ENCODE measurements at regions not wholly inside any gene's neighbourhood (a gene's known extent, or its start where the extent isn't known, plus 50 kb on each side); places are given as distances from the start of the nearest gene placed in this dataset.

DNA sequence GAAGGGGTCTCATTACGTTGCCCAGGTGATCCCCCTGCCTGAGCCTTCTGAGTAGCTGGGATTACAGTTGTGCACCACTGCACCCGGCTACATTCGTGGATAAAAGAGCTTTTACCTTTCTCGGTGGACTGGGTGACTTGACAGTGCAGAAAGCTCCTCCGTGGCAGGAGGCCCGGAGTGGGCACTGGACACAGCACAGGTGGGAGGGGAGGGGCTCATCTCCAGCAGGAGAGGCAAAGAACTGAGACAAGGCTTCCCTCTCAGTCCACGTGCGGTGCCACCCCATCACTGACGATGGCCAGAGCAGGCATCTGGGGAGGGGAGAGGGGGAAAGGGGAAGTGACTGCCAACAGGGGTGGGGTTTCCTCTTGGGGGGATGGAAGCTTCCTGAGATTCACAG lies 118.4 kb downstream of the SHANK2 start:
- TF ChIP-seq, protein P1, sequence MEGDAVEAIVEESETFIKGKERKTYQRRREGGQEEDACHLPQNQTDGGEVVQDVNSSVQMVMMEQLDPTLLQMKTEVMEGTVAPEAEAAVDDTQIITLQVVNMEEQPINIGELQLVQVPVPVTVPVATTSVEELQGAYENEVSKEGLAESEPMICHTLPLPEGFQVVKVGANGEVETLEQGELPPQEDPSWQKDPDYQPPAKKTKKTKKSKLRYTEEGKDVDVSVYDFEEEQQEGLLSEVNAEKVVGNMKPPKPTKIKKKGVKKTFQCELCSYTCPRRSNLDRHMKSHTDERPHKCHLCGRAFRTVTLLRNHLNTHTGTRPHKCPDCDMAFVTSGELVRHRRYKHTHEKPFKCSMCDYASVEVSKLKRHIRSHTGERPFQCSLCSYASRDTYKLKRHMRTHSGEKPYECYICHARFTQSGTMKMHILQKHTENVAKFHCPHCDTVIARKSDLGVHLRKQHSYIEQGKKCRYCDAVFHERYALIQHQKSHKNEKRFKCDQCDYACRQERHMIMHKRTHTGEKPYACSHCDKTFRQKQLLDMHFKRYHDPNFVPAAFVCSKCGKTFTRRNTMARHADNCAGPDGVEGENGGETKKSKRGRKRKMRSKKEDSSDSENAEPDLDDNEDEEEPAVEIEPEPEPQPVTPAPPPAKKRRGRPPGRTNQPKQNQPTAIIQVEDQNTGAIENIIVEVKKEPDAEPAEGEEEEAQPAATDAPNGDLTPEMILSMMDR (IDR thresholded peaks at IDR 0.05; ENCODE audit: borderline replicate concordance, extremely low read depth, low read length, poor library complexity, severe bottlenecking): no peak
- no peak for TF ChIP-seq EZH2 (IDR thresholded peaks at IDR 0.05; ENCODE audit: borderline replicate concordance, low read depth, low read length, severe bottlenecking)

Measured in DND-41 (cell line).